HUDEP-2 (cell line): ENCODE measurements at regions not wholly inside any gene's neighbourhood (a gene's known extent, or its start where the extent isn't known, plus 50 kb on each side); places are given as distances from the start of the nearest gene placed in this dataset.

Experiments
- DNase-seq, 76 experiments: peaks; one replicate each; lab custom pipeline; 2025; ENCODE audit not compliant: unreplicated experiment in 76 of 76; lab: John Stamatoyannopoulos, UW

DNA sequence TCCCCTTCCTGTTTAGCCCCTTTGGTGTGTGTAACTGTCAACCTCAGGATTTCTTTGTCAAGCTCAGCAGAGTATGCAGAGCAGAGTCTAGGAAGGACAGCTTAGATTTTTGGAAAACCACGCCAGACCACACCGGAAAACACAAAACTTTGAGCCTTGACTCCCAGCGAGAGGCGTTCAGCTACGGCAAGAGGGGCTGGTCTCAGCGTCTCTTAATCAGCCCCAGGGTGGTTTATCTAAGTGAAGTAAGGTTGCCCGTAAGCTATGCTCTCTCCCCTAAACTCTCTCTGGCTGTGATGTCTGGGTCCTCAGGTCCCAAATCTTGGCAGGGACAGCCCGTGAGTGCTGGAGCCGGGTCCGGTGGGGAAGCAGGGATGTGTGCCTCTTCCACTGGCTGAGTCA, 230.9 kb downstream of the KLF6 start:
- no peak for DNase-seq

DNA sequence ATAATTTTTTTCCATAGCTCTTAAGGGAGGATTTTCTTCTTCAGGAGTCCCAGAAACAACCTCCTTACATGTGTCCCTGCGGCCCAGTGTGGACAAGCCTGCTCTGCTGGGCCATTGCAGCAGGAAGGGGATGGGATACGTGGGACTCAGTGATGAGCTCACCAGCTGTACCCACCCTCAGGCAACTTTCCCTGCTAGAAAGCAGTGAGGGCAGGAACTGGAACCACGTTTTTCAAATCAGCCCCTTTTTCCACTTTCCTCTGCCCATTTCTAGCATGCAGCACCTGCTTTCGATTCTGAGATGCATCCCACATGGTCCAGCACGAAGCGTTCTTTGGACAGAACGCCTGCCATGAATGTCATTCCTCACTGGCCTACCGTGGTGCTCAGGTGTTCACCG, 232.7 kb downstream of the KLF6 start:
- no peak for DNase-seq

DNA sequence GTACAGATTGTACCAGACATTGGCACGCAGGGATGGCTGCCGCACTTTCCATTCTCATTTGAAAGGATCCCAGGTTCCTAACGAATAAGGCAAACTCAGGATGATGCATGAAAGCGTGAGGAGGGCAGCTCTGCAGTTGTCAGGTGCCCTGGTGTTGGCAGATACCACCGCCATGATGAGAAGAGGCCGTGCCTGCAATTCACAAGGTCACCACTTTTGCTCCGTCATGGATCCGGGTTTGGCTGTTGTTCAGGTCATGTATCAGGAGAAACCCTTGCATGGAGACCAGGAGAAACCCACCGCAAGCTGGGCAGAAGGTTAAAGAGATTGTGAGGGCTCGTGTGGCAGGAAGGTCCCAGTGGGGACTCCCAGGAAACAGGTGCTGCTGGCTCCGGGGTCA, 233.2 kb downstream of the KLF6 start:
- DNase-seq = no peak

DNA sequence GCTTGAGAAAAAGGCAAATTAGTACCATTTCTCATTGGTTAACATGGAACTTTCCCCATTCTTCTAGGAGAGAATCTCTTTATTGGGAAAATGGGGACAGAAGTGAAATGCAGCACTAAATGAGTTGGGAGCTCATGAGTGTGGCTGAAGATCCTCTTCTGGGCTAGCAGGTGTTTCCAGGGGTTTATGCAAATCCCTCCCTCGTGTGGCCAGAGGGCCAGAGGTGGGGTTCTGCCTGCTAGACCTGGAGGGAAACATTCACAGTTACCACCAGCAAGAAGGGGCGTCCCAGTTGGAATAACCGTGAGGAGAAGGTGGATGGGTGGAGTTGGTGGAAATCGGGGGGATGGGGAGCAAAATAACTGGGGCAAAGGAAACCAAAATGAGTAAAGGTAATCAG, 235.9 kb downstream of the KLF6 start:
- DNase-seq = no peak

DNA sequence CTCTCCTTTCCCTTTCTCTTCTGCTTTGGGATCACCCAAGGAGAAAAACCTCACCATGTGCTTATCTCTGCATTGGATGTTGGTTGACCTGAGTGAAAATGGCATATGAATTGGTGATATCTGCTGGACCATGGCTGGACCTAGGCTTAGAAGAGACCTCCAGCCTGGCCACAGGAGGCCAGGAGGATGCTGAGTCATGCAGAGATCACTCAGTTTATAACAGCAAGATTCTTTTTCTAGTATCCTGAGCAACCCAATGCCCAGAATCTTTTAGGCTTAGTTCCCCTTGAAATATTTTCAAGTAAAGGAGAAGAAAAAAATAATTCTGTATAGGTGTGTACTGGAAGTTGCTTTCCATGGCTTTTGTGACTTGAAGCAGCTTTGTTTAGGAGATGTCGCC, 236.3 kb downstream of the KLF6 start:
- DNase-seq = no peak

DNA sequence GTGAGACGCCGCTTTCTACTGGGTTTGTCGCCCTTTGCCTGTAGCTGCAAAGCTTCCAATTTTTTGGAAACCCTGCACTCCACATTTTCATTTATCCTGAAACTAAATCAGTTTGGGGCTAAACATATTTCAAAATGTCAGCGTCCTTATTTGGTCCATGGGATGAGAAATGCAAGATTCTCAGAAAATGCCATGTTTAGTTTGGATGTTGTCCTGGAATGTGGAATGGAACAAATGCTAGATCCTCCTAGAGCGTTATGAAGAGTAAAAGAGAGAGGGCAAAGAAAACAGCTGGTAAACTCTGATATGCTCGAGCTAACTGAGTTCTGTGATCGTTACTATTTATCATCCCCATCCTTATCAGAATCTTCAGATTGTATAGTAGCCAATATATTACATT, 236.9 kb downstream of the KLF6 start:
- no peak for DNase-seq

DNA sequence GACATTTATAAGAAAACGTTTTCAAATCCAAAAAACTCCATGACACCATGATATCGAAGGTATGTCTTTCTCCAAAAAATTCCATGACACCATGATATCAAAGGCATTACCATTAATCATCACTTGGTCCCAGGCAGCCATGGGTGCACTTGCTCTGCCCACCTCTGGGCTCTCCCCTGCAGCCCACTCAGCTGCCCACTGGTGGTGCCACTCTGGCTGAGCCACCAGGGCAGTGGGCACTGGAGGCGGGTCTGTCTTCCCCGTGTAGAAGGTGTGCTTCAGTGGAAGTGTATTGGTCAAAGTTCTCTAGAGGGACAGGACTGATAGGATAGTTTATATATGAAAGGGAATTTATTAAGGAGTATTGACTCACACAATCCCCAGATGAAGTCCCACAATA, 240.4 kb downstream of the KLF6 start:
- DNase-seq = no peak

DNA sequence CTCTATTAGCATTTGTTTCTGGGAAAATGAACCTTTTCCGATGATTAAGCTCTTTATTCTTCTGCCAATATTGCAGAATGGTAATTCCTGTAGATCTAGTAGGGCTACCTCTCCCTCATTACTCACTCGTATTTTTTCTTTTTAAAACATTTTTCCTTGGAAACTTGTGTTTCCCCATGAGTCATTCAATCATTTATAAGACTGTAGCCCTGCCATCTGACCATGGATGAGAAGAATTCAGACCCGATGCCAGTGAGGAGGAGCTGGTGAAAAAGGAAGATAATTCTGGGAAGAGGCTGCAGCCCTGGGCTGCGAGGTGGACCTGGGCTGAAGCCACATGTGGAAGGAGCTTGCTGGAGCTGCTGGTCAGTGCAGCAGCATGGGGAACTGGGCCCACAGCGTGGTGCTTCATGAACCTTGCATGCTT, 242.8 kb downstream of the KLF6 start:
- no peak for DNase-seq

DNA sequence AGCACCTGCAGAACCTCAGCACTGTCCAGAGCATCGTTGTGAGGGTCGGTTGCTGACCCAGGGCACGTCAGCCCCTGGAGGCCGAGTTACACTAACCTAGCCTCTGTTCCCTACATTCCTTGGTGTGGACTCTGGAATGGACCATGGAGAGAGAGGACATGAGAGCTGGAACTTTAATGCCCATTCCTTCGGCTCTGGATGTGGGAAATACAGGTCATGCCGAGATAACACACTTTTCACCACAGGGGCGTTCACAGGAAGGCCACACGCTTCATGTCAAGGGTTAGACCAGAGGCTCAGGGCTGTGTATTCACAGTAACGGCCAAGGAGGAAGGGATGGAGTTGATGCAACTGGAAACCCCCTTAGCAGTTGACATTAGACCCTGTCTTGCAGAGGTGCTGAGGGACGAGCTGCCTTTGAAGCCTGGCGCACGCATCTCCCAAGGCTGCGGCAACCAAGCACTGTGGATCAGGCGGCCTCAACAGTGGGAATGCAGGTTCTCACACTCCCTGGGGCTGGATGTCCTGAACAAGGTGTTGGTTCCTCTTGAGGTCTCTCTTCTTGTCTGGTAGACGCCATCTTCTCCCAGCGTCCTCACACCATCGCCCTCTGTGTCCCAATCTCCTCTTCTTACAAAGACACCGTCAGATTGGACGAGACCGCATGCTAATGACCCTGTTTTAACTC, 245.2 kb downstream of the KLF6 start:
- DNase-seq = no peak

DNA sequence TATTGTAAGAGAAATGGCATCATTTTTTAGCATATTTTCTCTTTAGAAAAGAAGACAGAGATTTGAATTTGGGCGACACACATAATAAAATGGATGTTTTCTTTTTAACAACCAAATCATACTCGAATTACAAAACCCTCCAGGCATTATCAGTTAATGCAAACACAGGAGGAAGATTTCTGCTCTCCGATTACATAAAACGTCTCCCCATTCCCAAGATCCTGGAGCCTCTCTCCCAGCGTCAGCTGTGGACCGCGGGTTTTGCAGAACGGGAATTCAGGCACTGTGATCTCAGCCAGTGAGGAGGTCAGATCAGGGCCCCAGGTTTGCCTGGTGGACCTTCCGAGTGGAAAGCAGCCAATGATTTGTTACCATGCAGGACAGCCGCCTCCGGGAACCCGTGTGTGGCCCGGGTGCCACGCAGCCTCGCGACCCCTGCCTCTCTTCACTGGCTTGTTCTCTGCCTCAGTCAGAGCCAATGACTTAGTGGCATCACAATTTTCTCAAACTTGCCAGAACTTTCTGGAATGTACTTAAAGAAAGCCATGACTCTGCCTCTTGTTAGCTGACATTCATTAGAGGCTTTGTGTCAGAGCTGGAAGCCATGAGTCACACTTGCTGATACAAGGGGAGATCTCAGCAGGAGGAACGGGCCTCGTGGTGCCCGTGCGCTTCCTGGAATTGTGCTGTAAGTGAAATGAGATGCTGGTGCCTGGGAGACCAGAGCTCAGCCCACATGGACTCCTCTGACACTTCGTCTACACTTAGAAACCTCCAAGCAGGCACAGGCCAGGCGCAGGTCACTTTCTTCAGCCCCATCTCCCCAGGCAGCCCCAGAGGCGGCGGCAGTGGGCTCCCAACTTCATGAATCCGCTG, 246.1 kb downstream of the KLF6 start:
- DNase-seq = no peak

DNA sequence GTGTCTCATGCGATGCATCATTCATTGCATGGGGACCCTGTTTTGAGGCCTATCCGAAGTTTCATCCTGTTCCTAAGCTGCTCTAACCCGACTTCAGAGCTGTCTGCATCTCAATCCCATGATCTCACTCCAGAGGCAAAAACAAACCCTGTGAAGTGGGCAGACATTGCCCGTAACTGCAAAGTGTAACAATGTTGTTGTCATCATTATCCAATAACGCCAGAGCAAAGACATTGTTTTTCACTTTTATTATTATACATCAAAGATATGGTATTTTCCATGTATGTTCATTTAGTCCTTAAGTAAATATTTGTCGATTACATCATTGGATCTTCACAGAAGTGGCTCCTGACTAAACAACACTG, 246.7 kb downstream of the KLF6 start:
- no peak for DNase-seq

DNA sequence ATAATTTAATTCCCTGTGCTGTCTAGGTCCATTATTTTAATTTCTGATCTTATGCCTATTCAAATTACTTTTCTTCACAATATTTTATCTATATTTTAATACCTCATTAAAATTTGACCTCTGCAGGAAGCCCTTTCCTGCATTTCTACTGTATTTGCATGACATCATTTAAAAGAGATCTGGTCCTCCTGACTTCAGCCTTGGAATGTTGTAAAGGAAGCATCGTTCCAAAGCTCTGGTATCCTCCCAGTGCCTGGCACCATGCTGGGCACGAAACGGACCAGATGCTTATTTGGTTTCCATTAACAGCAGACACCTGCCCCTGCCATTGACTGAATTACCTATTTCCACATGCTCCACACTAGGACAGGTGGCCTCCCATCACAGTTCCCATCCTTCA, 247.5 kb downstream of the KLF6 start:
- DNase-seq = no peak

DNA sequence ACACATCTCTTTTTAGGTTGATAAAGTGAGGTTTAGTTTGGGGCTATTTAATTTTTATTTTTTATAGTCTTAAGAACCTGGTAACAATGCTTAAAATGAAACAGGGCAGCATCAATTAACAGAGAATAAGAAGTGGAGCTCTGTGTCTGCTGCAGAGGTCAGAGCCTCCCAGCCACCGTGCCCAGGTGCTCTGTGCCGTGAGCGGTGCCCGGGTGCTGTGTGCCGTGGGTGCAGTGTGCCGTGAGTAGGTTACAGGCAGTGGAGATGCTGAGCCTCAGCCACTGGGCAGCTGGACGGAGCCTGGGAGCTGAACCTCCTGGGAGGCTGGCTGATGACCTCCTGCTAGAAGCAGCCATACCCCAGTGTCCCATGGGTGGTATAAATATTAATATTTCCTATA, 250.0 kb downstream of the KLF6 start:
- DNase-seq = no peak

DNA sequence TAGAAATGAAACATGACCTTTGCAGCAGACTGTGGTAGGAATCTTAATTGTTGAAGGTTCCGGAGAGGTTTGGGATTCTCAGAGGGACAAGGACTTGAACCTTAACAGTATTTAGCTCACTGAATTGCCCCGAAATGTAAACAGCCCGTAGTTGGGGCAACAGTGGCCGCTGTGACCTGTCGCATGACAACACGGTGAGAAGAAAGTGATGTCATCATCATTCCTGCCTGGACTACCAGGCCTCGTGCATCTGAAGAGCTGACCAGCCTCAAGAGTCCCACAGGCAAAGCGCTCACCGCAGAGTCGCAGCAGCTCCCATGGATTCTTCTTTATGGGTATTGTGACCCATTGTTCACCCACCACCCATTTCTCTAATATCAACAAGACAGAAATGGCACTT, 250.6 kb downstream of the KLF6 start:
- DNase-seq = no peak

DNA sequence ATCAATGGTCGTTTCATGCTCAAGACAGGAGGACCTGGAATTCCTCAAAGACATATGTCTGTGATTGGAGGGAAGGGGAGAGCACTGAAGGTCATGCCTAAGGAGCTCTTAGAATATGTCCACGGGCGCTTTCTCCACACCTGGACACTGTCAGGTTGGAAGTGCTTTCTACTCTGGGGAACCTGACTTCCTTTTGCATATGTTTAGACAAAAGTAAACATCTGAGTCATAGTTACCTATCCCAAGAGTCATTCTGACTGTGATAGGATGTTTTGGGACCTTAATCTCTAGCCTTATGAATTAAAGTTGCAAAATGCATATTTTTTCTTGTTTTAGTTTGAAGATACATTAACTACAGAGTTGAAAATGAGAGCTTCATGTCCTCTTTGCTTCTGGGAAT, 251.7 kb downstream of the KLF6 start:
- DNase-seq = no peak

DNA sequence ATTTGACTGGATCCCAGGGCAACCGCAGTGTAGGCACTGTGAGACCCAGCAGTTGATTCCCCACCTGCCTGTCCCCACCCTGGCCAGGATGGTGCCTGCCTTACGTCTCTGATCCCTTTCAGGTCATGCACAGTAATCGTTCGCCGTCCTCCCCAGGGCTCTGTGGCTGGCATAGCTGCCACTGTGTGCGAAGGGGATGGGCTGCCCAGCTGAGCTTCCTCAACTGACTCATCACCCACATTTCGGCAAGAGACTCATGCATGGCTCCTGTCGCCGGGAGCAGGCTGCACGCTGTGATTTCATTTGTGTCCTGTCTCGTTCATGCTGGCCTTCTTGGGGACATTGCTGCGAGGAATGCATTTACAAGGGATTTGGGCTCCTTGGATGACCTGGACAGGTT, 252.4 kb downstream of the KLF6 start:
- no peak for DNase-seq

DNA sequence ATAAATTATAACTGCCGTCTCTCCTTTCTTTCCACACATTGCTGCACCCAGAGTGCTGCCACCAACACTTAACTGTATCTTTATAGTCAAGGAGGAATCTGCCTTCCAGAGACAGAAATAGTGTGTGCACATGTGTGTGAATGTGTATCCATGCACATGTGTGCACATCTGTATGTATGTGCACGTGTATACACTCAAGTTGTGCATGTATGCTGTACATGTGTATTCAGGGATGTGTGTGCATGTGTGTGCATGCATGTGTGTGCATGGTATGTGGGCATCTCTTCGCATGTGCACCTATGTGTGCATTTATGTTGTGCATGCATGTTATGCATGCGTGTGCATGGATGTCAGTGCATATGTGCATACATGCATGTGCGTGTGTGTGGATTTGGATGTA, 253.3 kb downstream of the KLF6 start:
- no peak for DNase-seq

DNA sequence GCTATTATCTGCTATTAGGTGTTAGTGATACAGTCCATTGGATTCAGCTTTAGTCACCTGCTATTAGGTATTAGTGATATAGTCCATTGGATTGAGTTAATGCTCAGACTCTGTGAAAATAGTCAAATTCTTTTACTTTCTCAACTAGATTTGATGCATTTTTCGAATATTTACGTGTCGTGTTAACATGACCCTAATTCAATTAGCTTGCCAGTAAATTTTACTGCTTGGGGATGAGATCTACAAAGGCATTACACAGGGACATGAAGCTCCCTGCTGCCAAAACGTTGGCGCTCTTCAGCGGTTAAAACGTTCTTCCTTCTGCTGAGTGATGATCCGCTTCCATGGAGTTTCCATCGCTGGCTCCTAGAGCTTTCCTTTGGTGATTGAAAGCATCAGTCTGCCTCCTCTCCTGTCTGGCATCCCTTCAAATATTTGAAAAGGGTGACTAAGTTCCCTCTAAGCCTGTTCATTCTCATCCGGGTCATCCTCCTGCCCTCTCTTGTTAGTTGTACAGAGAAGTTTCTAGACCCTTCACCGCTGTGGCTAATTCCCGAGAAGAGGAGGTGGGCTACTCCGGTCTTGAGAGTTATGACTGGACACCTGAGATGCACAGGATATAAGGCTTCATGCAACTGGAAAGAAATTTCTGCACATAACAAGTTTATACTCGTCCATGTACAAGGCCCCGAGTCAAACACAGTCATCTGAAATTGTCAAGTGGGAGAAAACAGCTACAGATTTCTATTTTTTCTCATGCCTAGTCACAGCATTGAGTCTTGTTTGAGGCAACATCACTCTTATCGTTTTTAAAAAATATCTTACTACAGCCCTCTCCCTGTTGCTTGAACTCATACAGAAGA, 254.0 kb downstream of the KLF6 start:
- DNase-seq = no peak

DNA sequence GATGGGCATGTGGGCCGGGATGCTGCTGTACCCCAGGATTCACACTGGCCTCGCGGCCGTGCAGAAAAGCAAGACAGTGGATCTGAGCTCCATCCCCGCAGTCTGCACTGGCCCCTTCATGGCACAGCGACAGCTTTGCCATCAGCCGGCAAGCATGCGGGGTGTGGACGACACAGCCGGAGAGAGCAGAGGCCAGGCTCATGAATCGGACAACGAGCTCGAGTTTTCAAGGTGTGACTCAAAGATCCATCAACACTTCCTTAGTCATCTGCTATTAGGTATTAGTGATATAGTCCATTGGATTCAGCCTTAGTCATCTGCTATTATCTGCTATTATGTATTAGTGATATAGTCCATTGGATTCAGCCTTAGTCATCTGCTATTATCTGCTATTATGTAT, 254.7 kb downstream of the KLF6 start:
- no peak for DNase-seq

DNA sequence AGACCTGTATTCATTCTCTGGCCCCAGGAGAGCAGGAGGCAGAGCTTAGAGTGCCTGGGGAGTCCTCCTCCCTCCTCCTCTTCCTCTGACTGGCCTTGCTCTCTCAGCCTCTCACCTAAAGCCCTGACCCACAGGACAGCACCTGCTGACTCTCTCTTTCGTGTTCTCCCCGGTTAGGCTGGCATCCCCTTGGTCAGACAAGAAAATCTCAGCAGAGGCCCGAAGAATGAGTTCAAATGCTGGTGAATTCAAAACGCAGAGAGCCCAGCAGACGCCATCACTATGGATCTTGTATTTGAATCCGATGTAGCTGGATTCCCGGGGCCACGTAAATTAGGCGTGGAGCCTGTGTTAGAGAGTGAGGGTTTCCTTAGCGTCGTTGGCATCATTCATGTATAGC, 255.3 kb downstream of the KLF6 start:
- DNase-seq = no peak

DNA sequence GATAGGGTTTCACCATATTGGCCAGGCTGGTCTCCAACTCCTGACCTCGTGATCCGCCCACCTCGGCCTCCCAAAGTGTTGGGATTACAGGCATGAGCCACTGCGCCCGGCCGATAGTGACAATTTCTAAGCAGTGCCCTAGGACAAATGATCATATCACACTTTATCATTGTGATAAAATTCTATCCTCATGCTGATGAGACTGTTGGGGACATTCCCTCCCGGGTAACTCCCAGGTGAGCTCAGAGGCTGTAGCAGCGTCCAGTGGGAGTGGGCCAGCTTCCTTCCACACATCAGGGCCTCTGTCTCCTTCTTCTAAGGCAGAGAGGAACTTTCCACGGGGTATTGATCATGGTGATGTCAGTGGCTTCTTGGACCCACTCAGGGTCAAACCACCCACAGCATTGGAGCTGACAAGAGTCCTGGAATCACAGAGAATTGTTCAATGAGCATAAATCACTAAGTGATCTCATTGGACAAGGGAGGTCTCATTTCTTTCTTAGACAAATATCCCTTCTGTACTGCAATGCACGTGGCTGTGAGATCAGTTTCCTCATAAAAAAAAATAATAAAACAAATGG, 256.1 kb downstream of the KLF6 start:
- no peak for DNase-seq
